Effector memory CD8-positive, alpha-beta T cell (primary cell): ENCODE measurements at regions not wholly inside any gene's neighbourhood (a gene's known extent, or its start where the extent isn't known, plus 50 kb on each side); places are given as distances from the start of the nearest gene placed in this dataset.
"Not testable (repeated sequence)": the region's sequence is repeated elsewhere in the genome, so short reads cannot be mapped to it uniquely, and the experiment has no call there.

Experiments used
- ATAC-seq: fragments of 150-1000 bp; cut with Tn5 transposase; replicated peaks from 2 replicates; pipeline ENCODE4 v1.10.0; 2021; ENCODE audit warnings: mild to moderate bottlenecking, moderate library complexity
- DNase-seq, 3 experiments: peaks; one replicate each; pipeline ENCODE4 v3.0.0; 2021
- H3K27ac Mint-ChIP-seq, 2 donors: one replicate each; pipeline ENCODE4 v1.8.0; 2022; ENCODE audit warnings: mild to moderate bottlenecking in 2 of 2, mixed read lengths in 2 of 2, moderate library complexity in 2 of 2
- H3K27me3 Mint-ChIP-seq, 2 donors: one replicate each; pipeline ENCODE4 v1.8.0; 2022; ENCODE audit warnings: mixed read lengths in 2 of 2
- H3K36me3 Mint-ChIP-seq: one replicate; pipeline ENCODE4 v1.8.0; 2022; ENCODE audit warnings: mild to moderate bottlenecking, moderate library complexity, mixed read lengths; ENCODE audit not compliant: insufficient read depth
- H3K4me1 Mint-ChIP-seq, 2 donors: one replicate each; pipeline ENCODE4 v1.8.0; 2022; ENCODE audit warnings: low read depth in 2 of 2, mixed read lengths in 2 of 2
- H3K4me3 Mint-ChIP-seq, 2 donors: one replicate each; pipeline ENCODE4 v1.8.0; 2022; ENCODE audit warnings: mild to moderate bottlenecking in 2 of 2, mixed read lengths in 2 of 2, moderate library complexity in 2 of 2
- H3K9me3 Mint-ChIP-seq, 2 donors: one replicate each; pipeline ENCODE4 v1.8.0; 2022; ENCODE audit warnings: mixed read lengths in 2 of 2

GRCh38 chr2:129807642-129808338 lies 171.7 kb upstream of the RAB6C start:
- H3K27me3 Mint-ChIP-seq, result peaks cover 22 to 33% of the 10 kb centered on the region in 2 donors
- H3K27ac Mint-ChIP-seq, H3K9me3 Mint-ChIP-seq, ATAC-seq, H3K36me3 Mint-ChIP-seq, DNase-seq, H3K4me3 Mint-ChIP-seq, H3K4me1 Mint-ChIP-seq: not testable (repeated sequence)

GRCh38 chr2:129810521-129810920 lies 168.9 kb upstream of the RAB6C start:
- Mint-ChIP-seq H3K27me3 (peaks cover 47 to 49% of the 10 kb centered on the region in 2 donors), H3K9me3 (peaks cover 3 to 18% of the 10 kb centered on the region in 2 donors), H3K4me1 (no peaks in the 10 kb centered on the region), H3K36me3 (no peaks in the 10 kb centered on the region), H3K4me3 (no peak overlapping the region), H3K27ac (no peak overlapping the region)
- ATAC-seq, result no peak
- no peak for DNase-seq

GRCh38 chr2:129812071-129812470 lies 167.4 kb upstream of the RAB6C start:
- DNase-seq (no peak), ATAC-seq (peak; percentile 33)
- H3K4me1 Mint-ChIP-seq, result no peaks in the 10 kb centered on the region
- H3K9me3 Mint-ChIP-seq, result peaks cover 8 to 24% of the 10 kb centered on the region in 2 donors
- no peak overlapping the region for H3K27ac Mint-ChIP-seq
- no peaks in the 10 kb centered on the region for H3K36me3 Mint-ChIP-seq
- no peak overlapping the region for H3K4me3 Mint-ChIP-seq
- H3K27me3 Mint-ChIP-seq, result peaks cover 48 to 51% of the 10 kb centered on the region in 2 donors

GRCh38 chr2:129812654-129813053 lies 166.8 kb upstream of the RAB6C start:
- Mint-ChIP-seq H3K9me3 (peaks cover 8 to 24% of the 10 kb centered on the region in 2 donors), H3K36me3 (no peaks in the 10 kb centered on the region), H3K27ac (no peak overlapping the region), H3K4me3 (no peak overlapping the region), H3K4me1 (no peaks in the 10 kb centered on the region), H3K27me3 (peaks cover 52 to 57% of the 10 kb centered on the region in 2 donors)
- no peak for DNase-seq
- no peak for ATAC-seq

GRCh38 chr2:129813404-129813803 lies 166.1 kb upstream of the RAB6C start:
- Mint-ChIP-seq H3K27ac (no peak overlapping the region), H3K4me3 (no peak overlapping the region), H3K27me3 (peaks cover 48 to 57% of the 10 kb centered on the region in 2 donors), H3K36me3 (no peaks in the 10 kb centered on the region), H3K9me3 (peaks cover 8 to 24% of the 10 kb centered on the region in 2 donors), H3K4me1 (no peaks in the 10 kb centered on the region)
- ATAC-seq, result no peak
- DNase-seq, result no peak

- Mint-ChIP-seq H3K36me3 (no peaks in the 10 kb centered on the region), H3K27ac (no peak overlapping the region)
Observed at GRCh38 chr2:129816813-129817574, 162.5 kb upstream of the RAB6C start.

GRCh38 chr2:129819855-129820254 lies 159.6 kb upstream of the RAB6C start:
- Mint-ChIP-seq H3K4me1 (no peaks in the 10 kb centered on the region), H3K36me3 (no peaks in the 10 kb centered on the region), H3K27ac (no peak overlapping the region), H3K27me3 (peaks cover 20 to 25% of the 10 kb centered on the region in 2 donors), H3K4me3 (no peak overlapping the region), H3K9me3 (peaks cover 8 to 12% of the 10 kb centered on the region in 2 donors)
- DNase-seq (no peak), ATAC-seq (no peak)

More at GRCh38 chr2:129816813-129817574, 162.5 kb upstream of the RAB6C start:
- Mint-ChIP-seq H3K4me3 (no peak overlapping the region), H3K27me3 (peaks cover 33 to 48% of the 10 kb centered on the region in 2 donors), H3K4me1 (no peaks in the 10 kb centered on the region), H3K9me3 (peaks cover 8 to 24% of the 10 kb centered on the region in 2 donors)
- ATAC-seq (no peak), DNase-seq (no peak)

GRCh38 chr2:129820908-129821307 lies 158.6 kb upstream of the RAB6C start:
- no peak overlapping the region for H3K4me3 Mint-ChIP-seq
- H3K27me3 Mint-ChIP-seq, result peaks cover 18 to 20% of the 10 kb centered on the region in 2 donors

GRCh38 chr2:129821445-129821844 lies 158.0 kb upstream of the RAB6C start:
- H3K27me3 Mint-ChIP-seq, result peaks cover 18 to 20% of the 10 kb centered on the region in 2 donors
- H3K4me3 Mint-ChIP-seq, result no peak overlapping the region
- H3K9me3 Mint-ChIP-seq, result no peaks in the 10 kb centered on the region
- no peaks in the 10 kb centered on the region for H3K36me3 Mint-ChIP-seq
- no peaks in the 10 kb centered on the region for H3K4me1 Mint-ChIP-seq
- no peak for DNase-seq
- H3K27ac Mint-ChIP-seq, result no peak overlapping the region
- no peak for ATAC-seq

More at GRCh38 chr2:129820908-129821307, 158.6 kb upstream of the RAB6C start:
- DNase-seq (no peak), ATAC-seq (no peak)
- no peaks in the 10 kb centered on the region for H3K4me1 Mint-ChIP-seq
- H3K9me3 Mint-ChIP-seq, result peaks cover under 1 to 1% of the 10 kb centered on the region in 2 donors
- no peaks in the 10 kb centered on the region for H3K36me3 Mint-ChIP-seq
- no peak overlapping the region for H3K27ac Mint-ChIP-seq

GRCh38 chr2:129823044-129823443 lies 156.4 kb upstream of the RAB6C start:
- Mint-ChIP-seq H3K4me3 (no peak overlapping the region), H3K27me3 (peaks cover 15 to 21% of the 10 kb centered on the region in 2 donors), H3K9me3 (no peaks in the 10 kb centered on the region), H3K4me1 (no peaks in the 10 kb centered on the region), H3K27ac (no peak overlapping the region), H3K36me3 (no peaks in the 10 kb centered on the region)
- DNase-seq, result no peak
- ATAC-seq, result no peak

GRCh38 chr2:129827311-129828090 lies 152.0 kb upstream of the RAB6C start:
- no peak overlapping the region for H3K4me3 Mint-ChIP-seq
- ATAC-seq (no peak), DNase-seq (no peak)
- no peak overlapping the region for H3K27ac Mint-ChIP-seq
- H3K9me3 Mint-ChIP-seq, result no peaks in the 10 kb centered on the region
- H3K36me3 Mint-ChIP-seq, result no peaks in the 10 kb centered on the region
- H3K27me3 Mint-ChIP-seq, result peaks cover 35 to 41% of the 10 kb centered on the region in 2 donors
- no peaks in the 10 kb centered on the region for H3K4me1 Mint-ChIP-seq

- peaks cover 35 to 41% of the 10 kb centered on the region in 2 donors for H3K27me3 Mint-ChIP-seq
- no peaks in the 10 kb centered on the region for H3K36me3 Mint-ChIP-seq
- no peak overlapping the region for H3K27ac Mint-ChIP-seq
- DNase-seq (no peak), ATAC-seq (no peak)
- H3K4me3 Mint-ChIP-seq, result no peak overlapping the region
- H3K9me3 Mint-ChIP-seq, result no peaks in the 10 kb centered on the region
- H3K4me1 Mint-ChIP-seq, result no peaks in the 10 kb centered on the region
Observed at GRCh38 chr2:129828792-129829191, 150.7 kb upstream of the RAB6C start.

- Mint-ChIP-seq H3K36me3 (no peaks in the 10 kb centered on the region), H3K9me3 (no peaks in the 10 kb centered on the region), H3K4me1 (no peaks in the 10 kb centered on the region), H3K27me3 (peaks cover 35% of the 10 kb centered on the region in 2 donors), H3K4me3 (no peak overlapping the region), H3K27ac (no peak overlapping the region)
- ATAC-seq, result no peak
- no peak for DNase-seq
Observed at GRCh38 chr2:129829588-129829987, 149.9 kb upstream of the RAB6C start.
